ENCODE measurements at regions not wholly inside any gene's neighbourhood (a gene's known extent, or its start where the extent isn't known, plus 50 kb on each side); places are given as distances from the start of the nearest gene placed in this dataset.

GRCh38 chr5:23318166-23318565 is 189.2 kb upstream of the PRDM9 start:
- H3K9me3 ChIP-seq, result no peaks in the 10 kb centered on the region
- no peak for DNase-seq
- Mint-ChIP-seq H3K27ac (ENCODE audit: unreplicated experiment) (no peak overlapping the region), H3K4me3 (ENCODE audit: unreplicated experiment) (no peak overlapping the region), H3K27me3 (ENCODE audit: insufficient read depth, unreplicated experiment) (no peaks in the 10 kb centered on the region), H3K4me1 (ENCODE audit: low read depth, unreplicated experiment) (no peaks in the 10 kb centered on the region), H3K9me3 (ENCODE audit: unreplicated experiment) (no peaks in the 10 kb centered on the region), H3K36me3 (ENCODE audit: insufficient read depth, unreplicated experiment) (no peaks in the 10 kb centered on the region)
- TF ChIP-seq, protein P1, sequence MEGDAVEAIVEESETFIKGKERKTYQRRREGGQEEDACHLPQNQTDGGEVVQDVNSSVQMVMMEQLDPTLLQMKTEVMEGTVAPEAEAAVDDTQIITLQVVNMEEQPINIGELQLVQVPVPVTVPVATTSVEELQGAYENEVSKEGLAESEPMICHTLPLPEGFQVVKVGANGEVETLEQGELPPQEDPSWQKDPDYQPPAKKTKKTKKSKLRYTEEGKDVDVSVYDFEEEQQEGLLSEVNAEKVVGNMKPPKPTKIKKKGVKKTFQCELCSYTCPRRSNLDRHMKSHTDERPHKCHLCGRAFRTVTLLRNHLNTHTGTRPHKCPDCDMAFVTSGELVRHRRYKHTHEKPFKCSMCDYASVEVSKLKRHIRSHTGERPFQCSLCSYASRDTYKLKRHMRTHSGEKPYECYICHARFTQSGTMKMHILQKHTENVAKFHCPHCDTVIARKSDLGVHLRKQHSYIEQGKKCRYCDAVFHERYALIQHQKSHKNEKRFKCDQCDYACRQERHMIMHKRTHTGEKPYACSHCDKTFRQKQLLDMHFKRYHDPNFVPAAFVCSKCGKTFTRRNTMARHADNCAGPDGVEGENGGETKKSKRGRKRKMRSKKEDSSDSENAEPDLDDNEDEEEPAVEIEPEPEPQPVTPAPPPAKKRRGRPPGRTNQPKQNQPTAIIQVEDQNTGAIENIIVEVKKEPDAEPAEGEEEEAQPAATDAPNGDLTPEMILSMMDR (IDR thresholded peaks at IDR 0.05; ENCODE audit: insufficient read depth in 1 of 2, low read depth in 1 of 2, low read length in 1 of 2, severe bottlenecking in 1 of 2, unreplicated experiment in 1 of 2), result no peak
- H3K36me3 ChIP-seq (ENCODE audit: control insufficient read depth, insufficient read depth, low read length), result no peaks in the 10 kb centered on the region
- ChIA-PET POLR2A (no interaction called here), CTCF (no interaction called here)
- H3K4me3 ChIP-seq (ENCODE audit: low read depth, low read length), result no peak overlapping the region
- intact Hi-C loops (cut with micrococcal nuclease; ENCODE audit: unreplicated experiment), result no loop called here
- no TSS peak for BruUV-seq (replicated peaks)
- no peaks in the 10 kb centered on the region for H3K27me3 ChIP-seq (replicated peaks; ENCODE audit: control insufficient read depth, insufficient read depth, low read length)
- no peaks in the 10 kb centered on the region for H3K4me1 ChIP-seq

DNA sequence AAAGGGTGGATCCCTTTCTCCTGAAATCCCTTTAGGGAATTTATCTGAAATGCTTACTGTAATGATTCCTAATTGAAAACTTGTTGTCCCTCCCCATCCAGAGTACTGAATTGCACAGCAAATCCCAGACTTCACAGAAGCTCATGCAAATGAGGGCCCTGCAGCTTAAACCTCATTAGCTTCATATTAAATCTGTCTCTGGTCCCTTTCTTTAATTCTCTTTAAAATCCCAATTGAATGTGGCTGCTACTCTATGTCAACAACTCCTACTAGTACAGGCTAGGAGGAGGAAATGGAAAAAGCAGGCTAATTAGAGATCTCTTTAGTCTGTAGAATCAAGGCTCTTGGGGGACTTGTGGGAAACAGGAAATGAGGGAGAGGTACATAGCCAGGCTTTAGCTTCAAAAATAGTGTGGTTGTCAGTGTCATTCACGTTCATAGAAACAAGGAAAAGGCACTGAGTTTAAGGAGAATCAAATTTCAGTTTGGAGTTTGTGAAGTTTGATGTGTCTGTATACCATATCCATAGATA is 191.3 kb upstream of the PRDM9 start:
- Mint-ChIP-seq H3K4me3 (ENCODE audit: unreplicated experiment) (no peak overlapping the region), H3K4me1 (ENCODE audit: low read depth, unreplicated experiment) (no peaks in the 10 kb centered on the region), H3K36me3 (ENCODE audit: insufficient read depth, unreplicated experiment) (no peaks in the 10 kb centered on the region), H3K9me3 (ENCODE audit: unreplicated experiment) (no peaks in the 10 kb centered on the region), H3K27ac (ENCODE audit: unreplicated experiment) (no peak overlapping the region), H3K27me3 (ENCODE audit: insufficient read depth, unreplicated experiment) (no peaks in the 10 kb centered on the region)
- ChIA-PET CTCF (no interaction called here), POLR2A (no interaction called here)
- no peak for DNase-seq
- Histone ChIP-seq H3K4me3 (ENCODE audit: low read depth, low read length) (no peak overlapping the region), H3K36me3 (ENCODE audit: control insufficient read depth, insufficient read depth, low read length) (no peaks in the 10 kb centered on the region), H3K4me1 (no peaks in the 10 kb centered on the region), H3K9me3 (no peaks in the 10 kb centered on the region), H3K27me3 (replicated peaks; ENCODE audit: control insufficient read depth, insufficient read depth, low read length) (no peaks in the 10 kb centered on the region)
- BruUV-seq (replicated peaks), result no TSS peak
- TF ChIP-seq, protein P1 (IDR thresholded peaks at IDR 0.05; ENCODE audit: insufficient read depth in 1 of 2, low read depth in 1 of 2, low read length in 1 of 2, severe bottlenecking in 1 of 2, unreplicated experiment in 1 of 2), result no peak
- intact Hi-C loops (cut with micrococcal nuclease; ENCODE audit: unreplicated experiment), result no loop called here

- TF ChIP-seq, protein P1 (IDR thresholded peaks at IDR 0.05; ENCODE audit: insufficient read depth in 1 of 2, low read depth in 1 of 2, low read length in 1 of 2, severe bottlenecking in 1 of 2, unreplicated experiment in 1 of 2), result no peak
- H3K9me3 ChIP-seq, result no peaks in the 10 kb centered on the region
- Mint-ChIP-seq H3K4me3 (ENCODE audit: unreplicated experiment) (no peak overlapping the region), H3K36me3 (ENCODE audit: insufficient read depth, unreplicated experiment) (no peaks in the 10 kb centered on the region), H3K9me3 (ENCODE audit: unreplicated experiment) (no peaks in the 10 kb centered on the region), H3K27me3 (ENCODE audit: insufficient read depth, unreplicated experiment) (no peaks in the 10 kb centered on the region), H3K4me1 (ENCODE audit: low read depth, unreplicated experiment) (no peaks in the 10 kb centered on the region), H3K27ac (ENCODE audit: unreplicated experiment) (no peak overlapping the region)
- no TSS peak for BruUV-seq (replicated peaks)
- no peaks in the 10 kb centered on the region for H3K27me3 ChIP-seq (replicated peaks; ENCODE audit: control insufficient read depth, insufficient read depth, low read length)
- no peaks in the 10 kb centered on the region for H3K4me1 ChIP-seq
- intact Hi-C loops (cut with micrococcal nuclease; ENCODE audit: unreplicated experiment), result no loop called here
- no peaks in the 10 kb centered on the region for H3K36me3 ChIP-seq (ENCODE audit: control insufficient read depth, insufficient read depth, low read length)
- ChIA-PET POLR2A (no interaction called here), CTCF (no interaction called here)
- no peak overlapping the region for H3K4me3 ChIP-seq (ENCODE audit: low read depth, low read length)
- no peak for DNase-seq
Observed at GRCh38 chr5:23314827-23315226, 192.6 kb upstream of the PRDM9 start.

Measured in Caco-2 (cell line).